GM18870 (cell line): ENCODE measurements at regions not wholly inside any gene's neighbourhood (a gene's known extent, or its start where the extent isn't known, plus 50 kb on each side); places are given as distances from the start of the nearest gene placed in this dataset.
A peak's percentile ranks its signal among the peaks of the same experiment; 100 is the strongest.

Experiments used
- ATAC-seq: cut with Tn5 transposase; IDR thresholded peaks from one replicate; pipeline ENCODE4 v1.9.1; 2021; ENCODE audit warnings: moderate library complexity; ENCODE audit not compliant: unreplicated experiment

DNA sequence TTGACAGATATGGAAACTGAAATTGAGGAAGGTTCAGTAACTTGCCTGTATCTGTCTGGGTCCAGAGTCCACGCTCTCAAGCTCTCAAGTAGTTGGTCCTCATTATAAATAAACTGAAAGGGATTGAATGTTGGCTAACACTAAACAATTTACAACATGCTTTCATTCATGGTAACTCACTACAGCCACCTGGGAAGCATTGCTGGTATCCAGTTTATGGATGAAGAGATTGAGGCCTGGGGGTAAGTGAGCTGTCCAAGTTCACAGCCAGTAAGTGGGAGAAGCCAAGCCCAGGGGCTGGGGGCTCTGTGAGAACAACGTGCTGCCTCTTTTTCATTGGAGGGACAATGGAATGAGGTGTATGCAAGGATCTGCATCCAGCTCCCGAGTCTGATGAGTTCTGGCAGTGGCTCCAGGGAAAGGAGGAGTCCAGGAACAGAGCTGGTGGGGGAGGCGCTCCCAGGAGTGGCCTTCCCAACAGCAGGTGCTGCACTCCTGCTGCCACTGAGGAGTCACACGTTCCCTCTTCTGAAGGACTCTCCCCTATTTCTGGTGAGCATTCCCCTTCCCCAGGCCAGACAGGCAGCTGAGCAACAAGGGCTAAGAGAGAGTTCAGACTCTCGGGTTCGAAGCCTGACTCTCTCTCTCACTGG, 175.8 kb downstream of the CSNK2A3 start:
- no peak for ATAC-seq

- ATAC-seq: no peak
Observed at GRCh38 chr11:11173316-11174025, 179.6 kb downstream of the CSNK2A3 start.

DNA sequence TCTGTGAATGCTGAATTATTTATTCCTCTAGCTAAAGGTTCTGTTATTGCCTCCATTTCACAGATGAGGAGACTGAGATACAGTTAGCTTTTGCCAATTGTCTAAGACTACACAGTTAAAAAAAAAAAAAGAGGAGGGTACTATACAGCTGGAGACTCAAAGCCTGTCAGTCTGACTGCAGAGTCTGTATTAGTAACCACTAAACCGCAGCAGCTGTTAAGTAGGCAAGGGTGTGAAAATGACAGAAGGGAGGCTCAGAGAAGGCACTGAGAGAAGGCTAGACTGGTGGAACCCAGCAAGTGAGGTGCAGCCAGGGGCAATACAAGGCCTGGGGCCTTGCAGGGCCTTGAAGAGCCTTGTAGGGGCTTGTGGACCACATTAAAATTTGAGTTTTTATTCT, 181.2 kb downstream of the CSNK2A3 start:
- ATAC-seq: peak; percentile 92

DNA sequence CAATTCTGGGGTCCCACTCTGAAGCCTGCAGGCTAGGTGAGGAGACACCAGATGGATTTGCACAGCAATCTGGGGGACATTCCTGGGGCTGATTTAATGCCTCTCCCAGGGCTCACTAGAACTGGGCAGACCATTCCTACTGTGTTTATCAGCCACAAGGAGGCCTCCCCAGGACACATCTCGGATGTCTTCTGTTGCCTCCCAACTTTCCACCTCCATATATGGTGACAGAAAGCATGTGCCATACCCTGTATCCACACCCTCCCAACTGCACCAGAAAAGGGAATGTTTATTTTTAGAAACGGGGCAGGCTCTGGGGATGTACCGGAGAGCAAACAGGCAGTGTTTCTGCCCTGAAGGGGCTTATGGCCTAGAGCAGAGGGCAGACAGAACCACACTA, 181.8 kb downstream of the CSNK2A3 start:
- no peak for ATAC-seq

DNA sequence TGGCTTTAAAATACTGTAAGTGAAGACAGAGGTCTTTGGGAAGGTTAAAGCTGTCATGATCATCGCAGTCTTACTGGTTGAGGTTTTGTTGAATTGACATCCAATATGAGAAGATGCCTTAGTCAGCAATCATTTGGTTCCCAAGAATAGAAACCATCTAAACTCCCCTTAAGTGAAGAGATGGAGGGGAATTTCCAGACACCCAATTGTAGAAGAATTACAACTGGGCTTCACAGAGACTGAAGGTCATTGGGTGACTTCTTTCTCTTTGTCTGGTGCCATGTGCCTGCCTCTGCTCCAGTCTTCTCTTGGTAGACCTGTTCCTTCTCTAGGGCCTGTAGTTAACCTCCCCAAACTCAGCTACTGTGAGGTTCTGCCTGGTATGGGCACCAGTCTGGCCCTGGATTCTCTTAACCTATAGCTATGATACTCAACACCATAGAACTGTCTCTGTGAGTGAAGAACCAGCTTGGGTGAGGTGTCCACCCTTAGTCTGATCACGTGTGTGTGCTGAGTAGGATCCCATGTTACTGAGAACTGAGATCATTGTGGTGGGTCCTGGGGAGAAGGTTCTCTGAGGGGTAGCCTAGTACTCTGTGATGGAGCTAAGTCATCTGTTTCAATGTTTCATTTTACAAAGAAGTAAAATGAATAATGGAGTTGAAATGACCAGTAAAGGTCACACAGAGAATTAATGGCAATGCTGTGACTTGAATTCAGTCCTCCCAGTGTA, 182.5 kb downstream of the CSNK2A3 start:
- no peak for ATAC-seq

- no peak for ATAC-seq
Observed at GRCh38 chr11:11169715-11170351, 183.2 kb downstream of the CSNK2A3 start.

- ATAC-seq: no peak
Observed at GRCh38 chr11:11167806-11168205, 185.2 kb downstream of the CSNK2A3 start.

- no peak for ATAC-seq
Observed at GRCh38 chr11:11164334-11164690, 188.7 kb downstream of the CSNK2A3 start.

DNA sequence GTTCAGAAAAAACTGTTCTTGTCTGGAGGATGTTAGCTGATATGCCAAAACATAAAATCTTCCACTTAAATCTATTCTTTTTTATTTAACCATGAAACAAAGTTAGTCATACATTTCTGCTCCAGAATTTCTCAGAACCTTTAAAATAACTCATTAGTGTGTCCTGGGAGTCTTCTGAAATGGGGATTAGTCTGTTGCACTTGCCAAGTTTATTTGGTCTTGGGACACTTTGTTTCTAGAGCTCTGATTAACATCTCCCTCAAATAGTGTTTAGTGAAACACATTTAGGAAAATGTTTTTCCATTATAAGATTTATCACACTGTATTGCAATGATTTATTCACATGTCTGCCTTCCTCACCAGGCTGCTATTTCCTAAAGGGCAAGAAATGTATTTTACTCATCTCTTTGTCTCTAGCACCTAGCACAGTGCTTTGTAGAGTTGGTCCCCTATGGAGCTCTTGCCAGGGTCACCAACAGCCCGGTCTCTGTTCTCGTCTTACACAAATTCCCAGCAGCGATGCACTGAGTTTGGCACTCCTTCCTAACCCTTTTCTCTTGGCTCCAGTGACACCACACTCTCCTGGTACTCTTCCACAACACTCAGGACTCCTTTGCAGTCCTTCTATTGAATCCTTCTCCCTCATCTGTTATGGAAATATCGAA, 189.2 kb downstream of the CSNK2A3 start:
- no peak for ATAC-seq

DNA sequence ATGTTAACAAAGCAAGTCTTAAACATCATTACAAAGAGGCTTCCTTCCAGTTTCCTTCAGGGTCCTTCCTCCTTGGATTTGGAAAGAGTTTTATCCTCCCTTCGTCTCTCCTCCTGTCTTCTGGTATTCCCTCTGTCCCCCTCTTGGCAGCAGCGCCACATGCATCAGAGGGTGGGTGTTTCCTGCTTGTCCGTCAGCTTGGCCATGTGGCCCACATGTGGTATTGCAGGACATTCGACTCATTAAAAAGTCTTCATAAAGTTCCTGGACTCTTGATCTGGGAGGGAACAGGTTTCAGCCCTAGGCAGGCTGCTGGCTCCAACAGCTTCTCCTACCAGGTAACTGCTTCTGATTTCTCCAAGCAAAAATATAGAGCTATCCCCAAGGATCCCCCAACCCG, 189.8 kb downstream of the CSNK2A3 start:
- no peak for ATAC-seq

DNA sequence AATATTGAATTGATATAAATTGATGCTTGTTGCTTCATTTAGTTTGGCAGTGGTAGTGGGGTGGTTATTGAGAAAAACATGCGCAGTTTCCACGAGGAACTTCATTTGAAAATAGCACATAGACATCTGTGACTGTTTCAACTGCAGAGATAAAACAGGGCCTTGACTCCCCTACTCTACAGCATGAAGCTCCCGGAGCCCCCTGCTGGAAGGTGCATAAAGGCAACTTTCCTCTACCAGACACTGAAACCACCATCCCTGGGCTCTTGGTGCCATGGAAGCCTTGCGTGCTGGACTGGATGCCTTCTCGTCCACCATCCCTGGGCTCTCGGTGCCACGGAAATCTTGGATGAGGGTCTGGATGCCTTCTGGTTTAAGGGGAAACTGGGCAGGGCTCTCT, 195.9 kb downstream of the CSNK2A3 start:
- ATAC-seq: no peak

GRCh38 chr11:11155962-11156815, 196.9 kb downstream of the CSNK2A3 start:
- no peak for ATAC-seq

GRCh38 chr11:11152877-11153276, 200.2 kb downstream of the CSNK2A3 start:
- ATAC-seq: no peak

- ATAC-seq: no peak
Observed at GRCh38 chr11:11149671-11150459, 203.2 kb downstream of the CSNK2A3 start.

DNA sequence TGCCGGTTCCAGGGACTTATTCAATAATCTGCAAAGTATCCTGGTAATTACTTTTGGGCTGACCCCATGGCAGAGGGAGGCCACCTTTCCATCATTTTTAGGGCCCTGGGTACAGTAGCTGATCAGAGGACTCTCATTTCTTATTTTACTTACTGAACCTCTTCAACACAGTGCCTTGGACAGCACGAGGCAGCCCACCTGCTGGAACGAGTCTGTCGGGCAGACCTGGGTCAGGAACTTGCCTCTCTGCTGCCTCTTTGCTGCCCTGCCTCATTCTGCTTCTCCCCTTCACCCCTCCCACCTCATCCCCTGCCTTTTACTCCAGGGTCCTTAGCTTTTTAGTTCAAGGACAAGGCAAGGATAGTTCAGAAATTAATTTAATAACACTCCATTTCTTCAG, 204.5 kb downstream of the CSNK2A3 start:
- ATAC-seq: no peak

- ATAC-seq: no peak
Observed at GRCh38 chr11:11148104-11148509, 204.9 kb downstream of the CSNK2A3 start.

DNA sequence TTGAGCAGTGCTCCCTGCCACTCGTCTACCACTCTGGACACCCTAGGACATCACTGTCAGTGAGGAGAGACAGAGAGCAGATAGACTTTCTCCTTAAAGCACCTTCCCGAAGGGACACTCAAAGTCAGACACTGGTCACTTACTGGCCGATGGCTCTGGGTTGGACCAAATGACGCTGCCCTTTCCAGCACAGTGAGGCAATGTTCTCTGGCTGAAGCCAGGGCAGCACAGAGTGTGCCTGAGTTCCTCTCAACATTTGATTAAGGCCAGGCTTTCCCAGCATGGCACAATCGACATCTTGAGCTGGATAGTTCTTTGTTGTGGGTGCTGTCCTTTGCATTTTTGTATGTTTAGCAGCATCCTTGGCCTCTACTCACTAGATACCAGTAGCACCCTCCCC, 206.2 kb downstream of the CSNK2A3 start:
- ATAC-seq: no peak

GRCh38 chr11:11143849-11144248, 209.2 kb downstream of the CSNK2A3 start:
- ATAC-seq: no peak

GRCh38 chr11:11142430-11142829, 210.6 kb downstream of the CSNK2A3 start:
- no peak for ATAC-seq
